GM19397 (cell line): ENCODE measurements at regions not wholly inside any gene's neighbourhood (a gene's known extent, or its start where the extent isn't known, plus 50 kb on each side); places are given as distances from the start of the nearest gene placed in this dataset.

Source experiments
- ATAC-seq: cut with Tn5 transposase; IDR thresholded peaks from one replicate; pipeline ENCODE4 v1.9.1; 2021; ENCODE audit warnings: mild to moderate bottlenecking, moderate library complexity; ENCODE audit not compliant: unreplicated experiment

DNA sequence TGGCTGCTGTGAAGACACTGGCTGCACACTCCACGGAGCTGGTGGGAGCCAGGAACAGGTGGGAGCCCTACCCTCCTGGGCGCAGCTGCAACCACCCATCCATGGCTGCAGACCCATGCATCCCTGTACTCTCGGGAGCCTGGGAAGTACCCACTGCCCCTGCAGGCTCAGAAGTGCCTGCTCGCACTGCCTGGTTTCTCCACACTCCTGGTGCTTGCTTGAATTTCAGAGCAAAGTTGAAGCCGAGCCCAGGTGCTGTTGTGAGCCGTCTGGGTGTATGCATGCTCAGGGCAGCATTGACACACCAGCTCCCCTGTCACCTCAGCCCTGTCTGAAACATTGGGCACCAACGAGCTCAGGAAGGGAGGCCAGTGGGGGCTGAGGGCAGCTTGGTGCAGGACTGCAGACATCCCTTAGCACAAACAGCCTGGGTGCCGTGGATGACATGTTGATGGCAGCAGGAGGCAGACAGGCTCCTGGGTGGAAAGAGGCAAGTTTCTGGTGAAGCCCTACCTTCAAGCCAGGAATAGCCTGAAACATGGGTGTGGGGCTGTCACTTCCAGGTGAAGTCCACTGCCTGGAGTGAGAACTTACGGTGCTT lies 585.9 kb downstream of the PCDH18 start:
- ATAC-seq = no peak

- ATAC-seq = no peak
Observed at GRCh38 chr4:136939781-136940180, 592.5 kb downstream of the PCDH18 start.

GRCh38 chr4:136935871-136936270 lies 596.4 kb downstream of the PCDH18 start:
- no peak for ATAC-seq

GRCh38 chr4:136935305-136935704 lies 597.0 kb downstream of the PCDH18 start:
- ATAC-seq = no peak

- ATAC-seq = no peak
Observed at GRCh38 chr4:136934601-136935000, 597.7 kb downstream of the PCDH18 start.

DNA sequence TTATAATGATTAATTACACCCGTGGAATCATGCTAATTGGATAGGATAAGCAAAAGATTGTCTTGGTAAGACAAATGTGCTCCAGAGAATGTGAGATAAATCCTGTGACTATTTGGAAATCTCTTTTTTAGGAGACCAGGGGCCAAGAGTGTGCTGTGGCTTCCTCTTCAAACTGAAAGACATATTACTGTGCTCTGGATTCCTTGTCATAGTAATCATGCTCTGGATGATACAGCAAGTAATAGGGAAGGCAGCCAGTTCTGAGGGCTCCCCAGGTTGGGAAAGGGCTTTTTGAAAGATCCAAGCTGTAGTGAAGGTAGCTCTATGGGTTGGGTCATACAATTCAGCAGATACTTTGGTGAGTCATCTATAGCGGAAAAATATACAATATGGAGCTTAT lies 600.5 kb downstream of the PCDH18 start:
- ATAC-seq = no peak

- no peak for ATAC-seq
Observed at GRCh38 chr4:136928957-136929411, 603.3 kb downstream of the PCDH18 start.

- no peak for ATAC-seq
Observed at GRCh38 chr4:136927172-136927571, 605.1 kb downstream of the PCDH18 start.

GRCh38 chr4:136925203-136925602 lies 607.1 kb downstream of the PCDH18 start:
- no peak for ATAC-seq

GRCh38 chr4:136922066-136922465 lies 610.2 kb downstream of the PCDH18 start:
- no peak for ATAC-seq

- ATAC-seq = no peak
Observed at GRCh38 chr4:136920092-136920881, 612.0 kb downstream of the PCDH18 start.

DNA sequence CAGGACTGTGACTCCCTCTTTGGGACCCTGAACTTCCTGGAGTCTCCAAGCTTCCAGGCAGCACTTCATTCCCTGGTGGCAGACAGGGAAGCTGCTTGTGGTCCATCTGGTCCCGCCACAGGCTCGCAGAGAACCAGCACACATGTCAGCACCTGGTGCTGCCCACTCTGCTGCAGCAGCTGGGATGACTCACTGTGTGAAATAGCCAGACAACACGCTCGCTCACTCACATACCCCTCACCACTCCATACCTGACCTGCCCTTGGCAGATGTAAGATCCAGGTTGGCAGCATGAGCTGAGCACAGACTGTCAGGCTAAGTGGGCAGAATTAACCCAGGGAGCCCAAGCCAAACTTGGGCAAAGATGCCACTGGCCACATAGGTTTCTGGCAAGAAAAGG lies 613.5 kb downstream of the PCDH18 start:
- no peak for ATAC-seq

GRCh38 chr4:136917312-136918110 lies 614.8 kb downstream of the PCDH18 start:
- ATAC-seq = no peak

GRCh38 chr4:136909626-136910025 lies 622.7 kb downstream of the PCDH18 start:
- ATAC-seq = no peak

- no peak for ATAC-seq
Observed at GRCh38 chr4:136908122-136908521, 624.2 kb downstream of the PCDH18 start.

- no peak for ATAC-seq
Observed at GRCh38 chr4:136900696-136901095, 631.6 kb downstream of the PCDH18 start.

- no peak for ATAC-seq
Observed at GRCh38 chr4:136898590-136899248, 633.6 kb downstream of the PCDH18 start.

- ATAC-seq = no peak
Observed at GRCh38 chr4:136893573-136893972, 638.7 kb downstream of the PCDH18 start.

- ATAC-seq = no peak
Observed at GRCh38 chr4:136881666-136882065, 650.6 kb downstream of the PCDH18 start.

- ATAC-seq = no peak
Observed at GRCh38 chr4:136873555-136873954, 658.7 kb downstream of the PCDH18 start.

GRCh38 chr4:136867465-136867864 lies 664.8 kb downstream of the PCDH18 start:
- no peak for ATAC-seq
